HepG2 (cell line): ENCODE measurements at regions not wholly inside any gene's neighbourhood (a gene's known extent, or its start where the extent isn't known, plus 50 kb on each side); places are given as distances from the start of the nearest gene placed in this dataset.

Source experiments
- ATAC-seq: fragments of 200-7000 bp; cut with Tn5 transposase; 3 replicates; pipeline ENCODE4 v1.9.1; 2020; ENCODE audit warnings: mild to moderate bottlenecking, moderate library complexity
- BruUV-seq: library from RNA; stranded (reverse); fragments of 400-500 nt; replicated peaks from 2 replicates; lab custom pipeline; 2021; lab: Mats Ljungman, UMichigan
- CTCF ChIA-PET: fragments of 300-600 bp; formaldehyde crosslinking; extraction: SDS; loops from one replicate; lab custom pipeline; 2021; ENCODE audit warnings: low total read pairs, inconsistent platforms, low intra/inter-chr PET ratio; lab: Yijun Ruan, JAX
- POLR2A ChIA-PET: fragments of 350-600 bp; sonication (Branson Sonifier 250); formaldehyde crosslinking; loops from one replicate; lab custom pipeline; 2020; ENCODE audit warnings: antibody characterized with exemption, inconsistent platforms; lab: Yijun Ruan, JAX
- DNase-seq: peaks from one replicate; pipeline ENCODE4 v3.0.0-alpha.2; 2015; ENCODE audit warnings: low spot score
- FAIRE-seq: peaks from 3 replicates; lab custom pipeline; 2011; peaks lifted over from hg19 to GRCh38; lab: Jason Lieb, UNC
- H2AFZ ChIP-seq: one replicate; pipeline ENCODE4 v1.6.1; 2011; ENCODE audit warnings: low read length, inconsistent platforms
- H3K27ac ChIP-seq: fragments of 300-600 bp; 3 replicates; pipeline ENCODE4 v1.8.0; 2011; ENCODE audit warnings: mixed run types, mild to moderate bottlenecking, mixed read lengths, low read length, inconsistent platforms; ENCODE audit not compliant: insufficient read depth; ENCODE audit errors: extremely low read length
- H3K27me3 ChIP-seq, 2 experiments: fragments of 200-600 bp in 1 of 2; 2 replicates in 1 of 2; 3 replicates in 1 of 2; pipeline versions ENCODE4 v1.6.0 to v1.8.0; 2011; ENCODE audit warnings: low read length in 2 of 2, mild to moderate bottlenecking in 2 of 2, moderate library complexity in 2 of 2, inconsistent platforms in 1 of 2; ENCODE audit not compliant: insufficient read depth in 2 of 2, control insufficient read depth in 1 of 2
- H3K36me3 ChIP-seq, 2 experiments: fragments of 200-600 bp in 1 of 2; replicated peaks in 1 of 2; 2 replicates in 1 of 2; 3 replicates in 1 of 2; pipeline versions ENCODE4 v1.5.1 to v1.8.0; 2011; ENCODE audit warnings: low read length in 2 of 2, inconsistent platforms in 1 of 2; ENCODE audit not compliant: insufficient read depth in 2 of 2, control insufficient read depth in 1 of 2
- H3K4me1 ChIP-seq: 2 replicates; pipeline ENCODE4 v1.5.1; 2012; ENCODE audit warnings: low read length, inconsistent platforms; ENCODE audit not compliant: insufficient read depth
- H3K4me2 ChIP-seq: 2 replicates; pipeline ENCODE4 v1.6.0; 2011; ENCODE audit warnings: low read depth, low read length, inconsistent platforms
- H3K4me3 ChIP-seq, 3 experiments: fragments of 200-600 bp in 1 of 3; sonication (generic), shearing (Covaris generic) in 1 of 3; replicated peaks in 1 of 3; 2 replicates each; pipeline ENCODE4 v1.5.1; 2011 to 2016; ENCODE audit warnings: low read length in 3 of 3, inconsistent platforms in 2 of 3, low read depth in 2 of 3, mild to moderate bottlenecking in 2 of 3, control low read depth in 1 of 3, mixed read lengths in 1 of 3; ENCODE audit not compliant: insufficient read depth in 1 of 3
- H3K79me2 ChIP-seq: one replicate; pipeline ENCODE4 v1.6.1; 2011; ENCODE audit warnings: low read length, inconsistent platforms; ENCODE audit not compliant: insufficient read depth
- H3K9ac ChIP-seq: 2 replicates; pipeline ENCODE4 v1.6.0; 2011; ENCODE audit warnings: mild to moderate bottlenecking, low read depth, low read length, inconsistent platforms; ENCODE audit not compliant: insufficient read depth
- H3K9me3 ChIP-seq: 2 replicates; pipeline ENCODE4 v1.5.1; 2012; ENCODE audit warnings: mild to moderate bottlenecking, low read length
- H4K20me1 ChIP-seq: 2 replicates; pipeline ENCODE4 v1.6.0; 2011; ENCODE audit warnings: inconsistent platforms, mild to moderate bottlenecking, low read length, moderate library complexity; ENCODE audit not compliant: insufficient read depth
- AGO1 ChIP-seq: fragments of 200-400 bp; formaldehyde crosslinking; IDR thresholded peaks from 2 replicates; pipeline ENCODE4 v1.6.1; 2017; ENCODE audit warnings: mild to moderate bottlenecking, low read depth, low read length, moderate library complexity; ENCODE audit not compliant: poor library complexity, severe bottlenecking
- ELF3 ChIP-seq: IDR thresholded peaks from 2 replicates; pipeline ENCODE4 v1.6.1; 2016; ENCODE audit warnings: missing genetic modification reagents, missing compliant biosample characterization
- FOXO1 ChIP-seq: sonication (generic); formaldehyde crosslinking; IDR thresholded peaks from 2 replicates; pipeline ENCODE4 v1.4.0; 2020; ENCODE audit warnings: missing genetic modification reagents
- ISX ChIP-seq: sonication (generic); formaldehyde crosslinking; conservative IDR thresholded peaks from 2 replicates; pipeline ENCODE4 v1.5.0; 2020; ENCODE audit warnings: missing genetic modification reagents
- KAT2B ChIP-seq: fragments of 150-350 bp; IDR thresholded peaks from 2 replicates; pipeline ENCODE4 v1.6.1; 2014; ENCODE audit warnings: low read depth, low read length, borderline replicate concordance
- NR2F1 ChIP-seq, 2 experiments: fragments of 450-650 bp in 1 of 2; formaldehyde crosslinking in 1 of 2; IDR thresholded peaks; 2 replicates each; pipeline versions ENCODE4 v1.5.0 to v1.6.1; 2016 to 2020; ENCODE audit warnings: mild to moderate bottlenecking in 1 of 2, missing compliant biosample characterization in 1 of 2, missing genetic modification reagents in 1 of 2, moderate library complexity in 1 of 2
- PAWR ChIP-seq: sonication (generic); formaldehyde crosslinking; IDR thresholded peaks from 2 replicates; pipeline ENCODE4 v1.4.0; 2020; ENCODE audit warnings: missing genetic modification reagents, mild to moderate bottlenecking, borderline replicate concordance
- PHF20 ChIP-seq: sonication (generic); formaldehyde crosslinking; IDR thresholded peaks from 2 replicates; pipeline ENCODE4 v1.5.0; 2020; ENCODE audit warnings: mild to moderate bottlenecking, missing genetic modification reagents
- SNRNP70 ChIP-seq: fragments of 200-400 bp; formaldehyde crosslinking; IDR thresholded peaks from 2 replicates; pipeline ENCODE4 v1.6.1; 2017; ENCODE audit warnings: mild to moderate bottlenecking, low read depth, low read length, moderate library complexity
- TIGD3 ChIP-seq: sonication (generic); formaldehyde crosslinking; IDR thresholded peaks from 2 replicates; pipeline ENCODE4 v1.5.1; 2020; ENCODE audit warnings: mild to moderate bottlenecking, missing genetic modification reagents, borderline replicate concordance
- ZBTB38 ChIP-seq: sonication (generic); formaldehyde crosslinking; IDR thresholded peaks from 2 replicates; pipeline ENCODE4 v1.5.1; 2020; ENCODE audit warnings: mild to moderate bottlenecking, missing genetic modification reagents
- ZFP62 ChIP-seq: sonication (generic); formaldehyde crosslinking; IDR thresholded peaks from 2 replicates; pipeline ENCODE4 v1.4.0; 2020; ENCODE audit warnings: missing genetic modification reagents
- ZNF3 ChIP-seq: IDR thresholded peaks from 2 replicates; pipeline ENCODE4 v1.7.0; 2017; ENCODE audit warnings: inconsistent platforms
- ZNF335 ChIP-seq: sonication (generic); formaldehyde crosslinking; IDR thresholded peaks from 2 replicates; pipeline ENCODE4 v1.4.0; 2020; ENCODE audit warnings: missing genetic modification reagents
- ZNF451 ChIP-seq: sonication (generic); formaldehyde crosslinking; IDR thresholded peaks from 2 replicates; pipeline ENCODE4 v1.5.0; 2020; ENCODE audit warnings: mild to moderate bottlenecking, missing genetic modification reagents
- ZNF556 ChIP-seq: sonication (generic); formaldehyde crosslinking; IDR thresholded peaks from 2 replicates; pipeline ENCODE4 v1.4.0; 2020; ENCODE audit warnings: mild to moderate bottlenecking, missing genetic modification reagents, borderline replicate concordance
- ZNF703 ChIP-seq: sonication (generic); formaldehyde crosslinking; IDR thresholded peaks from 2 replicates; pipeline ENCODE4 v1.5.1; 2020; ENCODE audit warnings: missing genetic modification reagents, mild to moderate bottlenecking, moderate library complexity, borderline replicate concordance
- ZNF740 ChIP-seq: sonication (generic); formaldehyde crosslinking; IDR thresholded peaks from 2 replicates; pipeline ENCODE4 v1.4.0; 2020; ENCODE audit warnings: missing genetic modification reagents
- ZSCAN12 ChIP-seq: sonication (generic); formaldehyde crosslinking; IDR thresholded peaks from 2 replicates; pipeline ENCODE4 v1.9.0; 2021; ENCODE audit warnings: mild to moderate bottlenecking, missing genetic modification reagents
- WGBS: methylation state at CpG from one replicate; pipeline ENCODE4 v1.1.6; 2017; ENCODE audit warnings: low lambda C conversion rate; 5-methylcytosine and 5-hydroxymethylcytosine counted together
- in situ Hi-C: cut with HindIII; loops from 2 replicates; pipeline ENCODE4 v1.10.0; 2017; ENCODE audit warnings: low pct_unique_long_range_greater_than_20kb; ENCODE audit not compliant: extremely low pct_ligation_motif_present
- intact Hi-C: fragments of 100-400 bp; cut with micrococcal nuclease; formaldehyde crosslinking; loops from one replicate; pipeline ENCODE4 v1.10.0; 2022; ENCODE audit not compliant: unreplicated experiment
- TF ChIP-seq, protein P1 (sequence below): sonication (generic); formaldehyde crosslinking; IDR thresholded peaks from 2 replicates; pipeline ENCODE4 v1.8.0; 2022; ENCODE audit warnings: mild to moderate bottlenecking, missing genetic modification reagents, borderline replicate concordance
- TF ChIP-seq, protein P2 (sequence below): sonication (generic); formaldehyde crosslinking; IDR thresholded peaks from 2 replicates; pipeline ENCODE4 v1.5.0; 2020; ENCODE audit warnings: mild to moderate bottlenecking, missing genetic modification reagents

- TF ChIP-seq ZNF703 (CRISPR knock-in tag), result no peak
- no peak for TF ChIP-seq AGO1
- no peak for TF ChIP-seq FOXO1
- TF ChIP-seq, all 625 proteins: peak for 0
These were observed 132.5 kb upstream of the KIRREL3 start (continued) for GRCh38 chr11:127133061-127133460.

DNA sequence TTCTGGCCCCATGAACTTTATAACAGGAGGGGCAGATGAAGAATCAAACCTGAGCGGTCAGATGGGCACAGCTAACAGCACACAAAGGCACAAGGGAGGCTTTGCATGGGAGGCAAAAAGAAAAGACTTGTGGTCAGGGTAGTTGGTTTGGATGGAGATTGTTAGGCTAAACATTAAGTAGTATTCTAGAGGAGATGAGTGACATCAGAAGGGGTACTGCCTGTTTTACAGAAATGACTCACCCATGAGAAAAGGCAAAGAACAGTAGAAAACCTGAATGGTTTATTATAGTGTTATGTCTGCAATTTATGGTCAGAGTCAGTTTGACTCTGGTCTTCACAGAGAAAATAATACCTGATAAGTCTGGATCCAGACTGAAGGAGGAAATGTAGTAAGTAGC is 129.8 kb upstream of the KIRREL3 start:
- Histone ChIP-seq H3K36me3 (no peaks in the 10 kb centered on the region), H3K27me3 (no peaks in the 10 kb centered on the region), H3K79me2 (no peaks in the 10 kb centered on the region), H3K9me3 (no peaks in the 10 kb centered on the region), H3K4me3 (no peak overlapping the region), H3K4me1 (no peaks in the 10 kb centered on the region), H2AFZ (no peak overlapping the region), H4K20me1 (no peaks in the 10 kb centered on the region), H3K4me2 (no peak overlapping the region), H3K27ac (no peak overlapping the region), H3K9ac (no peak overlapping the region)
- intact Hi-C loops (no loop called here), in situ Hi-C loops (no loop called here)
- DNase-seq (no peak), FAIRE-seq (no peak), ATAC-seq (no peak)
- 0% methylated on average over 1 of the region's 1 CpG for WGBS
- CTCF ChIA-PET, result no interaction called here
- no TSS peak for BruUV-seq
- TF ChIP-seq ISX (CRISPR knock-in tag), result no peak
- no peak for TF ChIP-seq ZNF335 (CRISPR knock-in tag)
- no peak for TF ChIP-seq KAT2B
- no peak for TF ChIP-seq ZBTB38 (CRISPR knock-in tag)
- no peak for TF ChIP-seq PHF20 (CRISPR knock-in tag)
- TF ChIP-seq ELF3 (CRISPR knock-in tag), result no peak
- no peak for TF ChIP-seq ZNF451 (CRISPR knock-in tag)
- no peak for TF ChIP-seq ZNF3 (CRISPR knock-in tag)
- no peak for TF ChIP-seq ZNF740 (CRISPR knock-in tag)
- TF ChIP-seq NR2F1 (CRISPR knock-in tag; IDR thresholded peaks at IDR 0.05), result no peak
- TF ChIP-seq, protein P1, sequence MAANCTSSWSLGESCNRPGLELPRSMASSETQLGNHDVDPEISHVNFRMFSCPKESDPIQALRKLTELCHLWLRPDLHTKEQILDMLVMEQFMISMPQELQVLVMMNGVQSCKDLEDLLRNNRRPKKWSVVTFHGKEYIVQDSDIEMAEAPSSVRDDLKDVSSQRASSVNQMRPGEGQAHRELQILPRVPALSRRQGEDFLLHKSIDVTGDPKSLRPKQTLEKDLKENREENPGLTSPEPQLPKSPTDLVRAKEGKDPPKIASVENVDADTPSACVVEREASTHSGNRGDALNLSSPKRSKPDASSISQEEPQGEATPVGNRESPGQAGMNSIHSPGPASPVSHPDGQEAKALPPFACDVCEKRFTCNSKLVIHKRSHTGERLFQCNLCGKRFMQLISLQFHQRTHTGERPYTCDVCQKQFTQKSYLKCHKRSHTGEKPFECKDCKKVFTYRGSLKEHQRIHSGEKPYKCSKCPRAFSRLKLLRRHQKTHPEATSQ (CRISPR knock-in tag), result no peak
- TF ChIP-seq ZSCAN12 (CRISPR knock-in tag), result no peak
- no peak for TF ChIP-seq PAWR
- TF ChIP-seq ZFP62, result no peak
- TF ChIP-seq ZNF556, result no peak
- TF ChIP-seq SNRNP70, result no peak
- TF ChIP-seq TIGD3 (CRISPR knock-in tag), result no peak
- TF ChIP-seq, protein P2, sequence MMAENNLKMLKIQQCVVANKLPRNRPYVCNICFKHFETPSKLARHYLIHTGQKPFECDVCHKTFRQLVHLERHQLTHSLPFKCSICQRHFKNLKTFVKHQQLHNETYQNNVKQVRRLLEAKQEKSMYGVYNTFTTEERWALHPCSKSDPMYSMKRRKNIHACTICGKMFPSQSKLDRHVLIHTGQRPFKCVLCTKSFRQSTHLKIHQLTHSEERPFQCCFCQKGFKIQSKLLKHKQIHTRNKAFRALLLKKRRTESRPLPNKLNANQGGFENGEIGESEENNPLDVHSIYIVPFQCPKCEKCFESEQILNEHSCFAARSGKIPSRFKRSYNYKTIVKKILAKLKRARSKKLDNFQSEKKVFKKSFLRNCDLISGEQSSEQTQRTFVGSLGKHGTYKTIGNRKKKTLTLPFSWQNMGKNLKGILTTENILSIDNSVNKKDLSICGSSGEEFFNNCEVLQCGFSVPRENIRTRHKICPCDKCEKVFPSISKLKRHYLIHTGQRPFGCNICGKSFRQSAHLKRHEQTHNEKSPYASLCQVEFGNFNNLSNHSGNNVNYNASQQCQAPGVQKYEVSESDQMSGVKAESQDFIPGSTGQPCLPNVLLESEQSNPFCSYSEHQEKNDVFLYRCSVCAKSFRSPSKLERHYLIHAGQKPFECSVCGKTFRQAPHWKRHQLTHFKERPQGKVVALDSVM (CRISPR knock-in tag), result no peak
- TF ChIP-seq, all 625 proteins: peak for 0
- POLR2A ChIA-PET, result no interaction called here
